UCSD-AML1 (cell line): ENCODE measurements at regions not wholly inside any gene's neighbourhood (a gene's known extent, or its start where the extent isn't known, plus 50 kb on each side); places are given as distances from the start of the nearest gene placed in this dataset.

Experiments used
- DNase-seq: peaks from one replicate; lab custom pipeline; 2025; ENCODE audit not compliant: unreplicated experiment; lab: John Stamatoyannopoulos, UW

DNA sequence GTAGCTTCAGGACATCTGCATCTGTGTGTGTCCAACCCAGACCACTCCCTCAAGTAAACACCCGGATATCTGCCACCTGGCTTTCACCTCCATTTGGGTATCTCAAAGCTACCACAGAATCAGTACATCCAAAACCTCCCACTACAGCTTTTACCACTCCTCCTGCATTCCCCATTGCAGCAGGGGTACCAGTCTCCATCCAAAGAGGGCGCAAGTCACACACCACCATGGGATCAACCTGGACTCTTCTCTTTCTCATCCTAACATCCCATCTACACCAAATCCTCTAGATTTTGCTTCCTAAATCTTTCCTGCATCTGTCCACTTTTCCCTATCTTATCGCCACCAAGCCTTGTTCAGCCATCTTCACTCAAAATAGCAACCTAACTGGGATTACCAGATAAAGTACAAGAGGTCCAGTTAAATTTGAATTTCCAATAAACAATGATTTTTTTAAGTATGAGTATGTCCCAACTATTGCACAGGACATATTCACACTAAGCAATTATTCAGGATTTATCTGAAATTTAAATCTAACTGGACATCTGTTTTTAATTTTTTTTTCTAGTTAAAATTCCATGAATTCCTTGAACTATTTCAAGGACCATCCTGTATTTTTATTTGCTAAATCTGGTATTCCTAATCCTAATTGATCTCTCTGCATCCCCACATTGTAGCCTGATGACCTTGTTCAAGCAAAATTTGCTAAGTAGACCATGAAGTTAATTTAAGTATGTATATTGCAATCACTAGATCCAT is 164.3 kb upstream of the MLN start:
- no peak for DNase-seq

DNA sequence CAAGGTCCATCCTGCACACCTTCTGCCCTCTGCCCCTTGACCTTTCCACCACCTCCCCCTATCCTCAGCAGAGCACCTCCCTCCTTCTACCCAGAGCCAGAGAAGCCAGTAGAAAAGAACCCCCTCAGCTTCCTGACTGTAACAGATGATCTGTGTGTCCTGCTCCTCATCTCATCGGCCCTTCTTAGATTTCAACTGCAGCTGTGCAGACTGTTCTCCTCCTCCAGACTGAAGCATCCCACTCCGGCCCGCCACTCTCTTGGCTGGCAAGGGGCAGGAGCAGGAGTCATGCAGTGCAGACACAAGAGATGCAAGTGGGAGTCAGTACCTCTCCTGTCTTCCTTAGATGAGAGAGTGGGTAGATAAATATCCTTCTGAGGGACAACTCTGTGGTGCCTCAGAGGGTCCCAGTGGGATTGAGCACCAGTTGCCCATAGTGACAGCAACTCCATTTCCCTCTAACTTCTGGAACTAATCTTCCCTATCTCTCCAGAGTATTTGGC is 163.5 kb upstream of the MLN start:
- no peak for DNase-seq

DNA sequence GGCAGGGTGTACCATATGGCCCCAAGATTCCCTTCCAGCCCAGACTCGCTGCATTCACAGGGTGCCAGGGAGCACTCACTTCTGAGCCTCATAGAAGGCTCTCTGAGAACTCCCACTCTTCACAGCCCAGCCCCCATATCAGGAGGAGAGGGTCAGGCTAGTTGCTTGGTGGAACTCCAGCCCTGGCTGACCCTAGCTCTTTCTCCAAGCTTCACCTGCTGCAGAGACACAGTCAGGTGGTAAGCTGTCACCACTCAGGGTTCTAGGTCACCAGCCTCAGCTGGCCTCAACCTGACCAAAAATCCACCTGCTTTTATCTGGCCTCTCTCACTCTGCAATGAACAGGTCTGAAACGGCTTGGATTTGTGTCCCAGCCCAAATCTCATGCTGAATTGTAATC is 162.7 kb upstream of the MLN start:
- no peak for DNase-seq

DNA sequence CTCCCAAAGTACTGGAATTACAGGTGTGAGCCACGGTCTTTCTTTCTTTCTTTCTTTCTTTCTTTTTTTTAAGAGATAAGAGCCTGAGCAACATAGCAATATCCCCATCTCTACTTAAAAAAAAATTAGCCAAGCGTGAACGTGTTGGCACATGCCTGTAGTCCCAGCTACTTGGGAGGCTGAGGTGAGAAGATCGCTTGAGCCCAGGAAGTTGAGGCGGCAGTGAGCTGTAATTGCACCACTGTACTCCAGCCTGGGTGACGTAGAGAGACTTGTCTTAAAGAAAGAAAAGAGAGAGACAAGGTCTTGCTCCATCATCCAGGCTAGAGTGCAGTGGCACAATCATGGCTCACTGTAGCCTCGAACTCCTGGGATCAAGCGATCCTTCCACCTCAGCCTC is 162.0 kb upstream of the MLN start:
- DNase-seq, result no peak

DNA sequence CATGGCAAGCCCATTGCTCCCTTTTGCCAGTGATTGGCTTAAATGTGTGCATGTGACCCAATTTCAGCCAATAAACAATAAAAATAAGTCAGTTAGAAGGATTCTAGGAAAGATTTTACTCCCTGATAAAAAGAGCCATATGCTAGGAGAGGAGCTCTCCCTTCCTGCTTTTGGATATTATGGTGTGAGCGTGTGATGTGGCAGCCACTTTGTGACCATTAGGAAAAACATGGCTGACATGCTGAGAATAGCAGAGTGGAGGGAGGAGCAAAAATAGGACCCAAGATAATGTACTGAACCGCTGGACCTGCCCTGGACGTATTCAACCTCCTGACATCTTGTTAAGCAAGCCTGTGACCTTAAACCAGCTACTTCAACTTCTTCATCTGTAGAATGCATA is 160.6 kb upstream of the MLN start:
- no peak for DNase-seq

DNA sequence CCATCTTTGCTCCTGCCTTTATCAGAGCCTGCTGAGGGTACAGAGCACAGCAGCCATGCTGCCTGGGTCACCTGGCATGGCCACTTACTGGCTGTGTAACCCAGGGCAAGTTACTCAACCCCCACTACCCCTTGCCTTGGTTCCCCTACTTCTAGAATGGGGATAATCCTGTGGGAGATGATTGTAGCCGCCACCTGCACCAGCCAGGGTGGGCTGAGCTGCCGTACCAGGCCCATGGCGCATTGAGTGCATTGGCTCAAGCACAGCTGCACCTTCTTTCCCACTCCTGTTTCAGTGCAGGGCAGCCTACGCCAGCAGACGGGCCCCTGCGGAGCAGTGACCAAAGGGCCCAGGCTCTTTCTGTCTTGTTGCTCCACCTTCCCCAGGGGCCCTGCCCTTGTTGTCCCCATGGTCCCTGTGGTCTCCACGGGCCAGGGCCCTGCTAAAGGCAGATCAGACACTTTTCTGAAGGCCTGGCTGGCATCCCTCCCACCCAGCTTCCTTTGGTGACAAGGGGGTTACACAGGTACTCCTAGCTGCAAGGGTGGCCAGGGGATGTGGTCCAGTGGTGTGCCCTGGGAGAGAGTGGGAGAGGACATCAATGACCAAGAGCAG is 159.4 kb upstream of the MLN start:
- DNase-seq, result no peak

DNA sequence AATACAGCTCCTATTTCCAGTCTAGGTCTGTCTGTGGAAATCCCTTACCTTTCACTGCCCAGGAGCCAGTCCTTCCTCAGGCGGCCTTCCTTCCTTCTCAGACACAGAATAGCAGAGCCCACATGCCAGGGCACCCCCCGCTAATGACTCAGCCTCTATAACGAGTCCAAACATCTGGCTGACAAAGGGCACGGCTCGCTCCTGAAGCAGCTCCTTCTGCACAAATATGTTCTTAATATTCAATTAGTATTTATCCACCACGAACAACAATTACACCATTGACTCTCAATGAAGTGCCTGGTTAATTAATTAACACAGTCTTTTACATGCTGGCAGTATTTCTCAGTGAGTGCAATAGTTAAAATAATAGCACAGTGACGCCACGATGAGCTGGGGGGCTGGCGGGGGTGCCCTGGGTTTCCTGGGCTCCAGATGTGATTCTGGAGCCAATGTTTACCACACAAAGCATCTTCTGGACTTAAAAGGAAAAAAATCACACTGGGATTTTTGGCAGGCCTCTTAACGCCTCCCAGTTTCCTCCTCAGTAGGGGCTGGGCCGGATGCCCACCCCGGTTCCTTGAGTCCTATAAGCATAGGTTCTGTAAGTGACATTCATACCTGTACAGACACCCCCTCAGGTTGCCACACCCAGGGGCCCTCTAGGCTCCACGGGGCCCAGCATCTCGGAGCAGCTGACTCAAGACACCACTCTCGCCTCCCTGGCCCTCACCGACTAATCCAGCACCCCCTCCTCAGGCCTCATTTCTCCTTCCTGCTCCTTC is 158.6 kb upstream of the MLN start:
- no peak for DNase-seq

DNA sequence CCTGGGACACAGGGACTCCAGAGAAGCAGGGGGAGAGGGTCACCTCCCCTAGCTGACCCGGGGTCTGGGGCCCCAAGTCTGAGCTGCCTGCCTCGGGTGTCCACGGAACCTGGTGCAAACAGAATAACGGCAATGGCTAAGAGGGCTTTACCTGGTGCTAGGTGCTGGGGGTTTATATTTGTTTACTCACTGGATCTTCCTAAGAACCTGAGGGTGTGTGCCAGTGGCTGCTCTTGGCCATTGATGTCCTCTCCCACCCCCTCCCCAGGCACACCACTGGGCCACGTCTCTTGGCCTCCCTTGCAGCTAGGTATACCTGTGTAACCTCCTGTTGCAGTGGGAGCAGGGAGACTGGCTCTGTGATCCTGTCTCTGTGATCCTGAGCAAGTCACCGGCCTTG is 157.9 kb upstream of the MLN start:
- no peak for DNase-seq

DNA sequence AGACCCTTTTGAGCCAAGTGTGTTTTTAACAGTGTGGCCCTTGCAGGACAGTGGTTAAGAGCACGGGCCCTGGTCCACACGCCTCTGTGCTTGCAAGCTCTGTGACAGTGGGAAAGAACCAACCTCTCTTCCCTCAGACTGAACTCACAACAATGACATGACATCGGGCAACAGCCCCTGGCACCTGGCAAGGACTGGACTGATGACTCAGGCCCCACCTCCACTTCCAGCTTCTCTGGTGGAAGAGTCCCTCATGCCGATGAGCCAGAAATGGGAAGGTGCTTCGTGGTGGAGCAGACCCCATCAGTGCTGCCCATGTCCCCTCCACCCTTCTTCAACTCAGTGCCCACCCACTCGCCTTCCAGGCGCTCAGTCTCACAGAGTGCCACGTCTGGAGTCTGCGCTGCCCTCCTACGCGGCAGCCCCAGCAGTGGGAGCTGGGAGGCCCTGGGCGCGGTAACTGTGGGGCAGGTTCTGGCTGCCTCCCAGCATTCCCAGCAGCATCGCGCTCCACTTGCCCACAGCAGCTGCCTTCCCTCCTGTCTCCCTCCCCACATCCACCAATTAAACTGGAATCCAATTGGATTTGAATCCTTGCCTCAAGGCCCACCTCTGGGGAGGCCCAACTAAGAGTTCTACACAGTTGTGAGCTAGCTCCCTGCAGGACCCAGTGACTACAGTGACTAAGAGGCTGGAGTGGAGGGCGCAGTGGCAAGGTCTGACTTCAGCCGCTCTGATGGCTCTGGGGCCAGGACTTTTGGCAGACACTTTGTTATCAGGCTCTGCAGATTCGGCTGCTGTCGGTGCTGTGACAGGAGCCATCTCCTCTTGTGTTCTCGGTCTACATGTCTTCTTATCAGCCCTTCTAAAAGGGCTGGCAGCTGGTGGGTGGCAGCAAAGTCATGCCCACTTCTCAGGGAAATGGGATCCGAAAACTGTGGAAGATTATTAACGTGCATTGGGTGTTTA is 156.8 kb upstream of the MLN start:
- DNase-seq, result no peak

DNA sequence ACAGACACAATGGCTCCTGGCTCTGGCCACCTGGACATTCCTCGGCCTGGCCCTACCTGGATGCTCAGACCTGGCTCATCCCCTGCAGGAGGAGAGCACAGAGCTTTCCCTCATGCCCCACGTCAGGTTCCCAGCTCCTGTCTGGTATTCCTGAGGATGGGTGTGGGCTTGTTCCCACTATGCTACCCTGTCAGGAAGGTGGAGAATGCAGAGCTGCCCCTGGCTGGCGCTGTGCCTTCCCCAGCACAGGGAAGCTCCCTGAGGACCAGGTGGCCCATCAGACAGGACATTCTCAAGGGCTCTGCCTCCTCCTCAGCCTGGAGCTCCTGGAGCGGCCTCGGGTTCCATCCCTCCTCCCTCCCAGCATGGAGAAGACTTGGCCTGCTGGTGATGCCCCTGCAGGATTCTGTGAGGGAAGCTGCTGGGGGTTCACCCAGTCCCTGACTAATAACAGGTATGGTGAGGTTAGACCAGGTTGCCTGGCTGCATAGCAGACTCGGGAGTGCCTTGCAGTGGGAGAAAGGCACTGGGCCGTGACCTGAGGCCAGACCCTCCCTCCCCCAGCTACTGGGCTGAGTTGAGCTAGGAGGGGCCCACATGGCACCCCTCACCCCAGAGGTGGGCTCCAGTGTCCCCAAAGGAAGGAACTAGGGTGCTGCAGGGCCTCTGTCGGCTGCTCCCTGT is 156.0 kb upstream of the MLN start:
- no peak for DNase-seq

DNA sequence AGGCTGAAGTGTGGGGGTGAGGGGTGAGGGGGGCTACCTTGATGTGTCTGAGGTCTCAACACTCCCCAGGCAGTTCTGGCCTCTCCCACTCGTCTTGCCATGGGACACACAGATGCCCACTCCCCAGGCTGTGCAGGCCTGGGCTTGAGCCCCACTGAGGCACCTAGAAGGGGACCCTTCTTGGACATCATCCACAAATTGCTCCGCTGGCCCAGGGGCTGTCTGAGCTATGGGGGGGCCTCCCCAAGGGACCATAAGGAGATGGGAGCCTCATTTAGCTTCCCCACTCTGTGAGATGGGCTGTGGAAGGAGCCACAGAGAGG is 155.5 kb upstream of the MLN start:
- no peak for DNase-seq

DNA sequence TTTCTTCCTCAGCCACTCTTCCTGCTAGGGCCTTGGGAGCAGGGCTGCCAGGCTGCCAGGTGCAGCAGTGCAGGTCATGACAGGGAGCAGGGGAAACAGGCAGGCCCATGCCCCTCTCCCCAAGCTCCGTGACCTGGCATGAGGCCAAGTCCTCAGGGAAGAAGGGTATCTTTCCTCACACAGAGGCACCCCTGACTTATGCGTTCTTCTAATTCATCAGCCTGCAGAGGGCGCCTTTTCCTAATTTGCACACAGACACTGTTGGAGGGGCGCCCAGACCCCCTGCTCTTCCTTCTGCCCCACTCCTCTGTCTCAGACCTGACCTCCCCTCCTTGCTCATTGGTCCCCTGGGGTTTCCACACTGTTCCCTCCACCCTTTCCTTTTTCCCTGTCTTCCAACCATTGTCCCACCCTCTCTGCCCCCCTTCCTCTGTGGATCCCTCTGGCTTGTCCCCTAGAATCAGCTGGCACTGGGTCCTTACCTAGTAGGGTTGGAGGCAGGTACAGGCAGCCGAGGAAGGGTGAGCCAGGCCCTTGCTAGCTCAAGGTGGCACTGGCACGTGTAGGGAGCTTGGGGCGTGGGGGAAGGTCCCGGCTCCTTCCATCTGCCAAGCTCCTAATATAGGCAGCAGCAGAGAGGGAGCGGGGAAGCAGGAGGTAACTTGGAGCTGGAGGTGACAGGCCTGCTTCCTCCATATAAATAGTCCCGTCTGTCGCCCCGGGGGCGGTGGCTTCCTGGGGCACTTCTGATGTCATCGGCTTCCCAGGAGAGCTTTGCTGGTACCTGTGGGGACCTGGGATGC is 154.9 kb upstream of the MLN start:
- no peak for DNase-seq

DNA sequence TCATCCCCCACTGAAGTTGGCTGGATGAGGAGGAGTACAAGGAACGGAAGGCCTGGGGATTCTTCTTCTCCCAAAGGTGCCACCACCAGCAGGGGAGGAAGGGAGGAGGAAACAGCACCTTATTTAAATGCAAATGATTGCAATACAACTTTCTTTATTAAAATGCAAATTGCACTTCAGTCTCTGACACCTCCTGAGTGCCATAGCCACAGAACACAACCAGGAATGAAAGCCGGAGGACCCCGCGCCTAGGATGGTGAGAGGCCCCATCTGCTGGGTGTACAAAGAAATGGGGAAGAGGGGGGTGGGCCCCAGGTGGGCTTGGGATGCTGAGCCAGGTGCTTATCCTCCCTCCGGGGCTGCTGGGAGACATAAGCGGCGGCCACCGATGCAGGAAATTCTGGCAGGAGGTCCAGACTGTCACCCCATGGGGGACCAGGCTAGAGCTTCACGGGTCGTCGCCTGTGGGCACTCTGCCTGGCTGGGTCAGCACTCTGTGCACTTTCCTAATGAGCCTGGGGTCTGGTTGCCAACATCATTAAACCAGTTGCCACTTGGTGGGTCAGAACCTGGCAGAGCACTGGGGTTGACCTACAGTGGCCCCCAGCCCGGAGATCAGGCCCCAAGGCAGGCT is 154.2 kb upstream of the MLN start:
- no peak for DNase-seq

DNA sequence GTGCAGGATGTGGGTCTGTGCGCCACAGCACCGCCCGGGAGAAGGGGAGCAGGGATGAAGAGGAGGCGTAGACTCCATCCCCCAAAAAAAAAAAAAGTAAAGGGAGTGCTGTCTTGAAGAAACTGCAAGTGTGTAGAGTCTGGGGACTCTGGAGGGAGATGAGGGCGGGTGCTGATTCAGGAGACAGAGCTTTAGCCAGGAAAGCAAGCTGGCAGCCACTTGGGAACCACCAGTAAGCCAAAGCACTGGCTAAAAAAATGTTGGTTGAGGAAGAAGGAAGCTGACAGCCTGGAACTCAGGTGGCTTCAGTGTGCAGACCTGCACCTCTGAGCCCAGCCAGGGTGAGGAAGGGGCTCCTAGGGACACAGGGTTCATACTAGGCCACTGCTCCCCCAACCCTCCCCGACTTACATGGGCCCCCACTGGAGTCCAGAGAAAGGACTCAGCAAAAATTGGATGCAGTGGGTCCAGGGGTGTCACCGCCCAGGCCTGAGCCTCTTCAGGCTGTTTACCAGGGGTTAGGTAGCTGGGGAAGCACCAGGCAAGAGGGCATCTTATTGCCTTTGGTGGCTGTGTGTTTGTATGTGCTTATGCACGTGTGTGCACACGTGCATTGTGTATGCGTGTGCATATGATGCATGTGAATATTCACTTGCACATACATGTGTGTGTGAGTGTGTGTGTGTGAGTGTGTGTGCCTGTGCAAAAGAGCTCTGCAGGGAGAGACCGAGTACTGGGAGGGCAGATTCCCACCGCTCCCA is 153.5 kb upstream of the MLN start:
- no peak for DNase-seq

DNA sequence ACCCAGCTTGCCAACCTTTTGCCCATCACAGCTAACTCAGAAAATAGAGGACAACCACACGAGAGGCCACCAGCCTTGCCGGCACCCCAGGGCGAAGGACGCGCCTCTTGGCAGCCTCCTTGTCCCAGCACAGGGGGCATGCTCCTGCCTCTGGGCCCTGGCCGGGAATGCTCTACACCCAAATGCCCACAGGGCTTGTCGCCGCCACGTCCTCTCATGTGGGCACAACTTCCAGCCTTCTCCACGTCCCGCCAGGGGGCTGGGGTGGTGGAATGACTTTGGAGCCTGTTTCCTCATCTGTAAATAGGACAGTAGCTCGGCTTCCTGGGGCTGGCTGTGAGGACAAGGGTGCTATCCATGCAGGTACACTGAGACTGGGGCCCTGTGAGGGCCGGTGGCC is 152.4 kb upstream of the MLN start:
- no peak for DNase-seq

DNA sequence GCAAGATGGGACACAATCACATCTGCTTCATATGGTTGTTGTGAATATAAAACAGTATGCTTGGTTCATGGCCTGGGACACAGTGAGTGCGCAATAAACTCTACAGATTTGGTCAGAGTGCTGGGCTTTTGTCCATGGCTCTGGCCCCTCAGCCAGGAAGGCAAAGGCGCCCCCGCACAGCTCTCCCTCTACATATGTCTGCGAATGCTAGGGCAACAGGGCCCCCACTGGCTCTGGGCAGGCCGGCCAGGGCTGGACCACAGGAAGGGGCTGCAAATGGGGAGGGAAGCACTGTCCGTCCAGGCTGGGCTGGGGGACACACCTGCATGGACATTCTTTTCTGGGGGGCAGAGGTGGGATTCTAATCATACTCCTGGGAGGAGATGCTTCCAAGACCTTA is 151.8 kb upstream of the MLN start:
- DNase-seq, result no peak

DNA sequence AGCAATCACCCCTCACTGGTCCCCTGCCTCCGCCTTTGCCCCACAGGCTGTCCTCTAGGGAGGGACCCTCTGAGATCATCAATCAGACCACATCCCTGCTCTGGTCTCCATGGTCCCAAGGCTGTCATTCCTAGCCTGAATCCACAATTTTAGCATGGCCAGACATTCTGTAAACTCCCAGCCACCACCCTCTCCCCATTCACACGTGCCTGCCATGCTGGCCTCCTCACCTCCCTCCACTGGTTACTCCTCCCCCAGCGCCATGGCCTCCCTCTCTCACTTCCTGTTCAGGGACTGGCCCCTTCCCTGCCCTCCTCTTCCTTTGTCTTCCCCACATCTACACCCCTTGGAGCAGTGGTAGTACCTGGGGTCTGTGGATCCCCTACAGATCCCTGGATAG is 150.7 kb upstream of the MLN start:
- no peak for DNase-seq

DNA sequence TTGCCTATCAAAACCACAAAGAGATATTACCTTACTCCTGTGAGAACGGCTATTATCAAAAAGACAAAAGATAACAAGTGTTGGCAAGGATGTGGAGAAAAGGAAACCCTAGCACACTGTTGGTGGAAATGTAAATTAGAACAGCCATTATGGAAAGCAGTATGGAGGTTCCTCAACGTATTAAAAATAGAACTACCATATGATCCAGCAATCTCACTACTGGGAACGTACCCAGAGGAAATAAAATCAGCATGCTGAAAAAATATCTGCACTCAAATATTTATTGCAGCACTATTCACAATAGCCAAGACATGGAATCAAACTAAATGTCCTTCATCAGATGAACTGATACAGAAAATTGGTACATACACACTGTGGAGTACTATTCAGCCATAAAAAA is 149.4 kb upstream of the MLN start:
- DNase-seq, result no peak

DNA sequence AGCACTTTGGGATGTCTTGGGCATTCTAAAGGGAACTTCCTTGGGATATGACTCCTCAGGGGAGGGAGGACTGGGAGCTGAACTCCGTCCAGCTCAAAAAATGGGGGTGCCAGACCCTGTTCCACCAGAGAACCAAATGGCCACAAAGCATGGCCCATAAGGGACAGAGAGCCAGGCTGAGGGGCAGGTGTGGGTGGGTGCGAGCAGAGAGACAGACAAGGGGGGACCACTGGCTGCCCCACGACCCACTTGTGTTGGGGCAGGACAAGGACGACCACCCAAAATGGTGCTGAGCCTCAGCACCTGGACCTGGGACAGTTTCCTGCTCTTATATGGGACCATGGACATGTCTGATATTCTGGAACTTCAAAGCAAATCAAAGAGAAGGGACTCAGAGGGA is 148.2 kb upstream of the MLN start:
- DNase-seq, result no peak
